HL-60 (cell line): ENCODE measurements at regions not wholly inside any gene's neighbourhood (a gene's known extent, or its start where the extent isn't known, plus 50 kb on each side); places are given as distances from the start of the nearest gene placed in this dataset.

ENCODE experiments used
- DNase-seq, 2 experiments: peaks; one replicate each; pipeline ENCODE4 v3.0.0-alpha.2; 2010 to 2020; ENCODE audit warnings: low read depth in 1 of 2, low spot score in 1 of 2
- H3K27ac ChIP-seq: fragments of 250-450 bp; sonication (Bioruptor Pico); replicated peaks from 2 replicates; pipeline ENCODE4 v1.5.1; 2020; ENCODE audit warnings: mild to moderate bottlenecking, moderate library complexity
- H3K27me3 ChIP-seq: fragments of 250-450 bp; sonication (Bioruptor Pico); 2 replicates; pipeline ENCODE4 v1.5.1; 2021; ENCODE audit warnings: mild to moderate bottlenecking, moderate library complexity; ENCODE audit not compliant: insufficient read depth, poor library complexity, severe bottlenecking
- H3K4me3 ChIP-seq: replicated peaks from 2 replicates; pipeline ENCODE4 v1.5.1; 2011; ENCODE audit warnings: mild to moderate bottlenecking, control low read depth, low read length; ENCODE audit not compliant: insufficient read depth
- GABPA ChIP-seq: IDR thresholded peaks from 2 replicates; pipeline ENCODE4 v1.6.1; 2012; ENCODE audit warnings: low read depth
- POLR2AphosphoS5 ChIP-seq: IDR thresholded peaks from 2 replicates; pipeline ENCODE4 v1.6.1; 2012; ENCODE audit warnings: low read depth
- SPI1 ChIP-seq: IDR thresholded peaks from 2 replicates; pipeline ENCODE4 v1.6.1; 2012; ENCODE audit warnings: low read depth, mild to moderate bottlenecking, borderline replicate concordance
- TF ChIP-seq, protein P1 (sequence below): IDR thresholded peaks from one replicate; pipeline ENCODE4 v1.5.1; 2011; ENCODE audit warnings: low read length, control low read depth, inconsistent platforms; ENCODE audit not compliant: insufficient read depth
- TF ChIP-seq, protein P2 (sequence below): IDR thresholded peaks from 2 replicates; pipeline ENCODE4 v1.6.1; 2012; ENCODE audit warnings: low read depth; ENCODE audit not compliant: insufficient replicate concordance

DNA sequence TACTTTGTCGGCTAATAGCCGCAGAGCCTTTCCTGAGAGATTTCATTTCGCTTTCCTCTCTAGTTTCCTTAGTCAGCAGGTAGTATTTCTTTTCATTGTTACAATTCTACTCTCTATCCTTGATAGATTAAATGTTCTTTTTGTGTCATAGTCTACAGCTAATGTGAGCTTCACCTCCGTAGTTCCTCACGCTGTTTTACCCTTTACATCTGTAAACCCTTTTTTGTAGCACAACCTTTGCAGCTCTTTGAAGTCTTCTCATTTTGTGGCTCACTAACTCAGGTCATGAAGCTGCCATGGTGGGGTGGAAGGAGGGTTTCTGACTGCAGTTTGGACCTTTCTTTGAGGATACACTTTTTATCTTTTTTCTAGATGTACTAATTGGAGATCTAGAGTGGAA lies 1008.8 kb upstream of the PABPC4L start:
- TF ChIP-seq, protein P1, sequence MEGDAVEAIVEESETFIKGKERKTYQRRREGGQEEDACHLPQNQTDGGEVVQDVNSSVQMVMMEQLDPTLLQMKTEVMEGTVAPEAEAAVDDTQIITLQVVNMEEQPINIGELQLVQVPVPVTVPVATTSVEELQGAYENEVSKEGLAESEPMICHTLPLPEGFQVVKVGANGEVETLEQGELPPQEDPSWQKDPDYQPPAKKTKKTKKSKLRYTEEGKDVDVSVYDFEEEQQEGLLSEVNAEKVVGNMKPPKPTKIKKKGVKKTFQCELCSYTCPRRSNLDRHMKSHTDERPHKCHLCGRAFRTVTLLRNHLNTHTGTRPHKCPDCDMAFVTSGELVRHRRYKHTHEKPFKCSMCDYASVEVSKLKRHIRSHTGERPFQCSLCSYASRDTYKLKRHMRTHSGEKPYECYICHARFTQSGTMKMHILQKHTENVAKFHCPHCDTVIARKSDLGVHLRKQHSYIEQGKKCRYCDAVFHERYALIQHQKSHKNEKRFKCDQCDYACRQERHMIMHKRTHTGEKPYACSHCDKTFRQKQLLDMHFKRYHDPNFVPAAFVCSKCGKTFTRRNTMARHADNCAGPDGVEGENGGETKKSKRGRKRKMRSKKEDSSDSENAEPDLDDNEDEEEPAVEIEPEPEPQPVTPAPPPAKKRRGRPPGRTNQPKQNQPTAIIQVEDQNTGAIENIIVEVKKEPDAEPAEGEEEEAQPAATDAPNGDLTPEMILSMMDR, result no peak
- TF ChIP-seq GABPA, result no peak
- no peak for TF ChIP-seq POLR2AphosphoS5
- TF ChIP-seq, protein P2, sequence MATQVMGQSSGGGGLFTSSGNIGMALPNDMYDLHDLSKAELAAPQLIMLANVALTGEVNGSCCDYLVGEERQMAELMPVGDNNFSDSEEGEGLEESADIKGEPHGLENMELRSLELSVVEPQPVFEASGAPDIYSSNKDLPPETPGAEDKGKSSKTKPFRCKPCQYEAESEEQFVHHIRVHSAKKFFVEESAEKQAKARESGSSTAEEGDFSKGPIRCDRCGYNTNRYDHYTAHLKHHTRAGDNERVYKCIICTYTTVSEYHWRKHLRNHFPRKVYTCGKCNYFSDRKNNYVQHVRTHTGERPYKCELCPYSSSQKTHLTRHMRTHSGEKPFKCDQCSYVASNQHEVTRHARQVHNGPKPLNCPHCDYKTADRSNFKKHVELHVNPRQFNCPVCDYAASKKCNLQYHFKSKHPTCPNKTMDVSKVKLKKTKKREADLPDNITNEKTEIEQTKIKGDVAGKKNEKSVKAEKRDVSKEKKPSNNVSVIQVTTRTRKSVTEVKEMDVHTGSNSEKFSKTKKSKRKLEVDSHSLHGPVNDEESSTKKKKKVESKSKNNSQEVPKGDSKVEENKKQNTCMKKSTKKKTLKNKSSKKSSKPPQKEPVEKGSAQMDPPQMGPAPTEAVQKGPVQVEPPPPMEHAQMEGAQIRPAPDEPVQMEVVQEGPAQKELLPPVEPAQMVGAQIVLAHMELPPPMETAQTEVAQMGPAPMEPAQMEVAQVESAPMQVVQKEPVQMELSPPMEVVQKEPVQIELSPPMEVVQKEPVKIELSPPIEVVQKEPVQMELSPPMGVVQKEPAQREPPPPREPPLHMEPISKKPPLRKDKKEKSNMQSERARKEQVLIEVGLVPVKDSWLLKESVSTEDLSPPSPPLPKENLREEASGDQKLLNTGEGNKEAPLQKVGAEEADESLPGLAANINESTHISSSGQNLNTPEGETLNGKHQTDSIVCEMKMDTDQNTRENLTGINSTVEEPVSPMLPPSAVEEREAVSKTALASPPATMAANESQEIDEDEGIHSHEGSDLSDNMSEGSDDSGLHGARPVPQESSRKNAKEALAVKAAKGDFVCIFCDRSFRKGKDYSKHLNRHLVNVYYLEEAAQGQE, result no peak
- TF ChIP-seq SPI1, result no peak
- DNase-seq, result no peak
- H3K27me3 ChIP-seq, result no peaks in the 10 kb centered on the region

DNA sequence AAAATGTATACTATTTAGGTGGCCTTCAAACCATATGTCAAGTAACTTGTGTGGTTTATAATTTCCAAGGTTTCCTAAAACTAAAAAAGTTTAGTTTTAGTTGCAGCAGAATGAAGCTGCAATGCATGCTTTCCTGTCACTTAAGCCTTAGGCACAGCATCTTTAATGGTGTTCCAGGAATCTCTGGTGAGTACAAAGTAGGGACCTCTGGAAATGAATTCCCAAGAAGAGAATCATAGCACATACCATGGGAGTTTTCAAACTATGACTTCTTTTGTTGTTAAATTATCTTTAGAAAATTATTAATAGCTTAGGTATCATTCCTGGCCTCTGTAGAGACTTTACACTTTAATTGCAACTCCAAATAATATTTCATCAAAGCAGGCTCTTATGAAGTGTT lies 1005.9 kb upstream of the PABPC4L start:
- DNase-seq, result no peak
- TF ChIP-seq, protein P2, result no peak
- TF ChIP-seq POLR2AphosphoS5 (no peak), GABPA (no peak), SPI1 (no peak)
- TF ChIP-seq, protein P1, result no peak
- Histone ChIP-seq H3K27me3 (no peaks in the 10 kb centered on the region), H3K4me3 (no peak overlapping the region), H3K27ac (no peak overlapping the region)

More for the DNA sequence above, 1008.8 kb upstream of the PABPC4L start:
- Histone ChIP-seq H3K27ac (no peak overlapping the region), H3K4me3 (no peak overlapping the region)

DNA sequence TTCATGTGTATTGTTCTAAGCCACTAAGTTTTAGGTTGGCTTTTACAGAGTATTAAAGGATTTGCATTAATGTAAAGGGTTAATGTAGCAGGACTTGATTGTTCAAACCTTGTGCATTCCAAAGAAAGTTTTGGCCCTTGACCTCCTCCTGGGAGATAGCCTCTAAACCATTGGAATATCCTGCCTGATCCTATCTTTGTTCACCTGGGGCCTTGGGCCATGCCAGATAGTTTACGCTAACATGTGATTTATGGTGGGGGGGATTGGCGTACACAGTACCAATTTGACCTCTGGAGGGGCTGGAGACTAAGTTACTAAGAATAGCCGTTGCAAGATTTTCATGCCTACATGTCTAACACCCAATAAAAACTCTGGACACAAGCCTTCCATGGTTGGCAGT lies 1002.7 kb upstream of the PABPC4L start:
- H3K27me3 ChIP-seq, result no peaks in the 10 kb centered on the region
- DNase-seq, result no peak
- H3K27ac ChIP-seq, result no peak overlapping the region
- TF ChIP-seq POLR2AphosphoS5, result no peak
- no peak for TF ChIP-seq GABPA
- TF ChIP-seq, protein P1, result no peak
- TF ChIP-seq, protein P2, result no peak
- no peak for TF ChIP-seq SPI1
- no peak overlapping the region for H3K4me3 ChIP-seq
